HG03103 (cell line): ENCODE measurements at regions not wholly inside any gene's neighbourhood (a gene's known extent, or its start where the extent isn't known, plus 50 kb on each side); places are given as distances from the start of the nearest gene placed in this dataset.

Experiments used
- ATAC-seq: cut with Tn5 transposase; IDR thresholded peaks from one replicate; pipeline ENCODE4 v1.9.1; 2021; ENCODE audit warnings: low read depth; ENCODE audit not compliant: unreplicated experiment

GRCh38 chr16:73157861-73158260 lies 109.9 kb upstream of the ZFHX3 start:
- no peak for ATAC-seq

- no peak for ATAC-seq
These were observed 106.3 kb upstream of the ZFHX3 start for GRCh38 chr16:73154063-73154870.

- no peak for ATAC-seq
These were observed 104.6 kb upstream of the ZFHX3 start for GRCh38 chr16:73152386-73153125.

- no peak for ATAC-seq
These were observed 104.0 kb upstream of the ZFHX3 start for GRCh38 chr16:73151941-73152340.

- no peak for ATAC-seq
These were observed 103.3 kb upstream of the ZFHX3 start for GRCh38 chr16:73151225-73151624.

- ATAC-seq, result no peak
These were observed 102.9 kb upstream of the ZFHX3 start for GRCh38 chr16:73150786-73151185.

GRCh38 chr16:73149334-73149733 lies 101.4 kb upstream of the ZFHX3 start:
- ATAC-seq, result no peak

GRCh38 chr16:73147958-73148357 lies 100.0 kb upstream of the ZFHX3 start:
- no peak for ATAC-seq

GRCh38 chr16:73145166-73145880 lies 97.4 kb upstream of the ZFHX3 start:
- ATAC-seq, result no peak

- no peak for ATAC-seq
These were observed 95.9 kb upstream of the ZFHX3 start for GRCh38 chr16:73143576-73144422.

- ATAC-seq, result no peak
These were observed 95.1 kb upstream of the ZFHX3 start for GRCh38 chr16:73143002-73143401.

- no peak for ATAC-seq
These were observed 94.3 kb upstream of the ZFHX3 start for GRCh38 chr16:73142053-73142854.

- no peak for ATAC-seq
These were observed 93.0 kb upstream of the ZFHX3 start for GRCh38 chr16:73140929-73141328.

- ATAC-seq, result no peak
These were observed 83.4 kb upstream of the ZFHX3 start for GRCh38 chr16:73131156-73131862.

GRCh38 chr16:73129455-73129854 lies 81.5 kb upstream of the ZFHX3 start:
- ATAC-seq, result no peak

- ATAC-seq, result no peak
These were observed 78.6 kb upstream of the ZFHX3 start for GRCh38 chr16:73126525-73126853.

- ATAC-seq, result no peak
These were observed 78.1 kb upstream of the ZFHX3 start for GRCh38 chr16:73125850-73126524.

GRCh38 chr16:73124665-73125375 lies 76.9 kb upstream of the ZFHX3 start:
- no peak for ATAC-seq
